Activated CD8-positive, alpha-beta T cell treated with anti-CD3 and anti-CD28 coated beads, Interleukin-2, amount 10 ng/mL, durations not matched to agents 7 days and 5 days (primary cell): ENCODE measurements at regions not wholly inside any gene's neighbourhood (a gene's known extent, or its start where the extent isn't known, plus 50 kb on each side); places are given as distances from the start of the nearest gene placed in this dataset.

Experiments
- ATAC-seq: fragments of 150-1000 bp; cut with Tn5 transposase; one replicate; pipeline ENCODE4 v1.10.0; 2021; ENCODE audit warnings: moderate library complexity
- CTCF ChIA-PET: fragments of 350-600 bp; sonication (Branson Sonifier 250); formaldehyde crosslinking; loops from one replicate; lab custom pipeline; 2021; ENCODE audit warnings: antibody characterized with exemption; lab: Charles Lee
- POLR2A ChIA-PET: fragments of 350-600 bp; sonication (Branson Sonifier 250); formaldehyde crosslinking; loops from one replicate; lab custom pipeline; 2021; ENCODE audit warnings: antibody characterized with exemption; lab: Charles Lee
- DNase-seq: peaks from one replicate; pipeline ENCODE4 v3.0.0-alpha.2; 2020
- H3K27ac Mint-ChIP-seq: one replicate; pipeline ENCODE4 v1.8.0; 2021; ENCODE audit warnings: mild to moderate bottlenecking, mixed read lengths
- H3K27me3 Mint-ChIP-seq: one replicate; pipeline ENCODE4 v1.8.0; 2021; ENCODE audit warnings: low read depth, mixed read lengths
- H3K36me3 Mint-ChIP-seq: one replicate; pipeline ENCODE4 v1.8.0; 2021; ENCODE audit warnings: low read depth, mixed read lengths
- H3K4me1 Mint-ChIP-seq: one replicate; pipeline ENCODE4 v1.8.0; 2021; ENCODE audit warnings: low read depth, mixed read lengths
- H3K4me3 Mint-ChIP-seq: one replicate; pipeline ENCODE4 v1.8.0; 2021; ENCODE audit warnings: mild to moderate bottlenecking, mixed read lengths
- H3K9me3 Mint-ChIP-seq: one replicate; pipeline ENCODE4 v1.8.0; 2022; ENCODE audit warnings: mixed read lengths; ENCODE audit not compliant: insufficient read depth

- no peaks in the 10 kb centered on the region for H3K4me1 Mint-ChIP-seq
- CTCF ChIA-PET, result no interaction called here
- H3K27me3 Mint-ChIP-seq, result no peaks in the 10 kb centered on the region
- ATAC-seq (no peak), DNase-seq (no peak)
- H3K27ac Mint-ChIP-seq, result no peak overlapping the region
- POLR2A ChIA-PET, result no interaction called here
- no peak overlapping the region for H3K4me3 Mint-ChIP-seq
- H3K9me3 Mint-ChIP-seq, result peaks cover 9% of the 10 kb centered on the region
- H3K36me3 Mint-ChIP-seq, result no peaks in the 10 kb centered on the region
Observed at GRCh38 chr6:9657994-9658393, 756.9 kb downstream of the TFAP2A start.

- ChIA-PET CTCF (no interaction called here), POLR2A (no interaction called here)
- no peaks in the 10 kb centered on the region for H3K4me1 Mint-ChIP-seq
- H3K4me3 Mint-ChIP-seq, result no peak overlapping the region
- DNase-seq (no peak), ATAC-seq (no peak)
- H3K9me3 Mint-ChIP-seq, result peaks cover 5% of the 10 kb centered on the region
- no peak overlapping the region for H3K27ac Mint-ChIP-seq
- H3K36me3 Mint-ChIP-seq, result no peaks in the 10 kb centered on the region
- H3K27me3 Mint-ChIP-seq, result no peaks in the 10 kb centered on the region
Observed at GRCh38 chr6:9647599-9647998, 767.3 kb downstream of the TFAP2A start.

- Mint-ChIP-seq H3K27me3 (no peaks in the 10 kb centered on the region), H3K4me1 (no peaks in the 10 kb centered on the region), H3K27ac (no peak overlapping the region), H3K9me3 (peaks cover 5% of the 10 kb centered on the region), H3K4me3 (no peak overlapping the region), H3K36me3 (no peaks in the 10 kb centered on the region)
- ATAC-seq (no peak), DNase-seq (no peak)
- CTCF ChIA-PET, result no interaction called here
- POLR2A ChIA-PET, result no interaction called here
Observed at GRCh38 chr6:9647071-9647445, 767.8 kb downstream of the TFAP2A start.

GRCh38 chr6:9646342-9647070, 768.4 kb downstream of the TFAP2A start:
- no peak for DNase-seq
- CTCF ChIA-PET, result no interaction called here
- no peaks in the 10 kb centered on the region for H3K36me3 Mint-ChIP-seq
- H3K4me3 Mint-ChIP-seq, result no peak overlapping the region
- no peaks in the 10 kb centered on the region for H3K4me1 Mint-ChIP-seq
- H3K27ac Mint-ChIP-seq, result no peak overlapping the region
- H3K27me3 Mint-ChIP-seq, result no peaks in the 10 kb centered on the region
- POLR2A ChIA-PET, result no interaction called here
- peaks cover 5% of the 10 kb centered on the region for H3K9me3 Mint-ChIP-seq
- no peak for ATAC-seq

DNA sequence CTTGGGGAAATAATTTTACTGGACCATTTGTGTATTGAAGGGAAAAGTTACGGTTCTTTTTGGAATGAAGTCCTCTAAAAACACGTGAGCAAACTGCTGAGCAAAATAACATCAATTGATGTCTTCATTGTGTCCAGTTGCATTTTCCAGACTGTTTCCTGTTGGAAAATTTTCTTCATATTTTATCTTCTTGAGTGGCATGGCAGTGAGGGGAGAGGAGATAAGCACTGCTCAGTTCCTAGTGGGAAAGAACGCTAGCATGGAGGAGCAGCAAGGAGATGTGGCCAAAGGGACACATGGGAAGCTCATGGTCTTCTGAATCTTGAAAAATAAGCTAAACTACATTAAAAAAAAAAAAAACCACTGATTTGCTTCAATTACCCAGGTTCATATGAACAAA, 776.0 kb downstream of the TFAP2A start:
- Mint-ChIP-seq H3K4me3 (no peak overlapping the region), H3K9me3 (peaks cover 7% of the 10 kb centered on the region), H3K36me3 (no peaks in the 10 kb centered on the region), H3K4me1 (no peaks in the 10 kb centered on the region), H3K27me3 (no peaks in the 10 kb centered on the region), H3K27ac (no peak overlapping the region)
- no peak for ATAC-seq
- no peak for DNase-seq
- CTCF ChIA-PET, result no interaction called here
- POLR2A ChIA-PET, result no interaction called here

GRCh38 chr6:9634776-9635175, 780.1 kb downstream of the TFAP2A start:
- Mint-ChIP-seq H3K4me3 (no peak overlapping the region), H3K4me1 (no peaks in the 10 kb centered on the region), H3K27ac (no peak overlapping the region), H3K27me3 (no peaks in the 10 kb centered on the region), H3K36me3 (no peaks in the 10 kb centered on the region), H3K9me3 (peaks cover 11% of the 10 kb centered on the region)
- ATAC-seq (no peak), DNase-seq (no peak)
- POLR2A ChIA-PET, result no interaction called here
- CTCF ChIA-PET, result no interaction called here

DNA sequence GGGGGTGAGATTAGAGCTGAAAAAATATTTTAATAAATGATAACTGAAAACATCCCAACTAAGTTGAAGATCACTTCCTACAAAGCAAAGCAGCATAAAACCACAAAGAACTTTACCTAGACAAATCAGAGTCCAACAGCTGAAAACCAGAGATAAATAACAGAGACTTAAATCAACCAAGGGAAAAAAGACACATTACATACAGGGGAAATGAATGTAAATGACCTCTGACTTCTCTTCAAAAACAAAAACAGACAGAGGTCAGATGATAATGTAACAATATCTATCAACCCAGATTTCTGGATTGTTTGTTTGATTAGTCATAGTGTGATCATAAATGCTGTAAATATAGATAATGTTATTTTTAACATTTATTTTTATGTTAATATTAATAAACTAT, 782.8 kb downstream of the TFAP2A start:
- H3K4me1 Mint-ChIP-seq, result no peaks in the 10 kb centered on the region
- DNase-seq (no peak), ATAC-seq (no peak)
- no peak overlapping the region for H3K27ac Mint-ChIP-seq
- POLR2A ChIA-PET, result no interaction called here
- H3K9me3 Mint-ChIP-seq, result peaks cover 11% of the 10 kb centered on the region
- CTCF ChIA-PET, result no interaction called here
- no peaks in the 10 kb centered on the region for H3K36me3 Mint-ChIP-seq
- H3K27me3 Mint-ChIP-seq, result no peaks in the 10 kb centered on the region
- no peak overlapping the region for H3K4me3 Mint-ChIP-seq

DNA sequence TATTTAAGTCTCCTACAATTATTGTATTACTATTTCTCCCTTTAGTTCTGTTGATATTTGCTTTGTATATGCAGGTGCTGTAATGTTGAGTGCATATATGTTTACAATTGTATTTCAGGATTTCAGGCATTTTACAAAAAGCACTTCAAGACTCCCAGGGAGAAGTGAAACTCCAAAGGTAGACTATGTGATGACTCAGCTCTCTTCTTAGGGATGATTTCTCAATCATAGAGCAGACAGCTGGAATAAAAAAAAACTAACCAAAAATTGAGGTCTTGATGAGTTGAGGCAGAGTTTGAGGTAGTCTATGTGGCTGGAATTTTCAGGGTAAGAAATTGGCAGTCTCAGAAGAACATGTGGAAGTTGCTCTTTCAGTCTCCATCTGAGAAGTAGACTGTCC, 786.1 kb downstream of the TFAP2A start:
- no peaks in the 10 kb centered on the region for H3K27me3 Mint-ChIP-seq
- ATAC-seq (no peak), DNase-seq (no peak)
- H3K36me3 Mint-ChIP-seq, result no peaks in the 10 kb centered on the region
- H3K9me3 Mint-ChIP-seq, result peaks cover 11% of the 10 kb centered on the region
- no peaks in the 10 kb centered on the region for H3K4me1 Mint-ChIP-seq
- ChIA-PET POLR2A (no interaction called here), CTCF (no interaction called here)
- H3K27ac Mint-ChIP-seq, result no peak overlapping the region
- no peak overlapping the region for H3K4me3 Mint-ChIP-seq

GRCh38 chr6:9627916-9628315, 787.0 kb downstream of the TFAP2A start:
- Mint-ChIP-seq H3K27me3 (no peaks in the 10 kb centered on the region), H3K9me3 (peaks cover 11% of the 10 kb centered on the region), H3K4me1 (no peaks in the 10 kb centered on the region), H3K27ac (no peak overlapping the region), H3K4me3 (no peak overlapping the region), H3K36me3 (no peaks in the 10 kb centered on the region)
- ChIA-PET POLR2A (no interaction called here), CTCF (no interaction called here)
- ATAC-seq (no peak), DNase-seq (no peak)

- DNase-seq (no peak), ATAC-seq (no peak)
- Mint-ChIP-seq H3K4me3 (no peak overlapping the region), H3K9me3 (peaks cover 4% of the 10 kb centered on the region), H3K4me1 (no peaks in the 10 kb centered on the region), H3K36me3 (no peaks in the 10 kb centered on the region), H3K27me3 (no peaks in the 10 kb centered on the region), H3K27ac (no peak overlapping the region)
- POLR2A ChIA-PET, result no interaction called here
- CTCF ChIA-PET, result no interaction called here
Observed at GRCh38 chr6:9623985-9624384, 790.9 kb downstream of the TFAP2A start.

- Mint-ChIP-seq H3K4me3 (no peak overlapping the region), H3K27ac (no peak overlapping the region), H3K36me3 (no peaks in the 10 kb centered on the region), H3K27me3 (no peaks in the 10 kb centered on the region), H3K9me3 (peaks cover 4% of the 10 kb centered on the region), H3K4me1 (no peaks in the 10 kb centered on the region)
- ChIA-PET POLR2A (no interaction called here), CTCF (no interaction called here)
- ATAC-seq, result no peak
- DNase-seq, result no peak
Observed at GRCh38 chr6:9623228-9623832, 791.5 kb downstream of the TFAP2A start.

- Mint-ChIP-seq H3K4me1 (no peaks in the 10 kb centered on the region), H3K4me3 (no peak overlapping the region), H3K27ac (no peak overlapping the region), H3K27me3 (no peaks in the 10 kb centered on the region), H3K36me3 (no peaks in the 10 kb centered on the region), H3K9me3 (peaks cover 9% of the 10 kb centered on the region)
- ChIA-PET CTCF (no interaction called here), POLR2A (no interaction called here)
- no peak for ATAC-seq
- no peak for DNase-seq
Observed at GRCh38 chr6:9621276-9621675, 793.6 kb downstream of the TFAP2A start.

GRCh38 chr6:9620687-9621086, 794.2 kb downstream of the TFAP2A start:
- H3K27ac Mint-ChIP-seq, result no peak overlapping the region
- ATAC-seq (no peak), DNase-seq (no peak)
- H3K27me3 Mint-ChIP-seq, result no peaks in the 10 kb centered on the region
- no peak overlapping the region for H3K4me3 Mint-ChIP-seq
- H3K4me1 Mint-ChIP-seq, result no peaks in the 10 kb centered on the region
- no peaks in the 10 kb centered on the region for H3K36me3 Mint-ChIP-seq
- ChIA-PET POLR2A (no interaction called here), CTCF (no interaction called here)
- H3K9me3 Mint-ChIP-seq, result peaks cover 9% of the 10 kb centered on the region
